GM19467 (cell line): ENCODE measurements at regions not wholly inside any gene's neighbourhood (a gene's known extent, or its start where the extent isn't known, plus 50 kb on each side); places are given as distances from the start of the nearest gene placed in this dataset.

Experiments used
- ATAC-seq: cut with Tn5 transposase; IDR thresholded peaks from one replicate; pipeline ENCODE4 v1.9.1; 2021; ENCODE audit warnings: mild to moderate bottlenecking, moderate library complexity; ENCODE audit not compliant: unreplicated experiment

DNA sequence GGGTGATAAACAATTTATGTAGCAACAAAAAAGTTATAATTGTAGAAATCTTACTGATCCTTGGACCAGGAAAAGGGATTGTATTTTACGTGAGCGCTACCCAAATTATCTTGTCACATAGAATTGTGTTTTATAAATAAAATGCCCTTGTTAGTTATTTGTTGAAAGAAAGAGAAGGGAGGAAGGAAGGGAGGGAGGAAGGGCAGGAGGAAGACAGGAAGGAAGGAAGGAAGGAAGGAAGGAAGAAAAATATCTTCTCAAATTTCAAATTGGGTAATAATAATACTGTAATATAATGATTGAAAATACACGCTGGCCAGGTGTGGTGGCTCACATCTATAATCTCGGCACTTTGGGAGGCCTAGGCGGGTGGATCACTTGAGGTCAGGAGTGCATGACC, 206.2 kb upstream of the TLL1 start:
- no peak for ATAC-seq

- no peak for ATAC-seq
Observed at GRCh38 chr4:165667969-165668368, 205.1 kb upstream of the TLL1 start.

DNA sequence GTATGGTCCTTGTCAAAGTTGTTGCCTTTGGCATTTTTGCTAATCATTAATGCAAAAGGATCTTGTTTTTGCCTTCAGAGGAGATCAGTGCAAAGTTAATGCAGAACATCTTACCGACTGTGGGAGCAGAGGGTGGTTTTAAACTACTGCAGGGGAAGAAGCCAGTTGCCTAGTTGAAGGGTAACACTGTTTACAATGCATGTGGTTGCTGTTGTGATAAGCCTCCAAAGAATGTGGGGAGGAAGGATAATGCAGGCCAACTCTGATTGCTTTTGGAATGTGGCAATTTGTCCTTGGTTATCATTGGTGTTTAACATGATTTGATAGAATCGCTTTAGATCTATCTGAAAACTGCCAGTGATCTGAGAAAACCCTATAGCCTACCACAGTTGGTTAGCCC, 204.3 kb upstream of the TLL1 start:
- no peak for ATAC-seq

DNA sequence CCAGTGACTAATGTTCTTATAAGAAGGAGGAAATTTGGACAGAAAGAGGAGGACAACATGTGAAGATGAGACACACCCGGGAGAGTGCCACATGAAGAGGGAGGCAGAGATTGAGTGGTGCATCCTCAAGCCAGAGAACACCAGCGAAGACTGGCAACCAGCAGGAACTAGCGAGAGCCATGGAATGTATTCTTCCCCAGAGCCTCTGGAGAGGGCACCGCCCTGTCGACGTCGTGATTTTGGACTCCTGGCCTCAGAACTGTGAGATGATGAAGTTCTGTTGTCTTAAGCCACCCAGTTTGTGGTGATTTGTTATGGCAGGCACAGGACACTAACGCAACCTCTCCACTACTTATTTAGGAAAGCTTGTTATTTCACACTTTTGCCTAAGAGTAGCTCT, 196.0 kb upstream of the TLL1 start:
- ATAC-seq: no peak

- no peak for ATAC-seq
Observed at GRCh38 chr4:165678236-165678935, 194.7 kb upstream of the TLL1 start.

GRCh38 chr4:165678936-165679325, 194.1 kb upstream of the TLL1 start:
- no peak for ATAC-seq

DNA sequence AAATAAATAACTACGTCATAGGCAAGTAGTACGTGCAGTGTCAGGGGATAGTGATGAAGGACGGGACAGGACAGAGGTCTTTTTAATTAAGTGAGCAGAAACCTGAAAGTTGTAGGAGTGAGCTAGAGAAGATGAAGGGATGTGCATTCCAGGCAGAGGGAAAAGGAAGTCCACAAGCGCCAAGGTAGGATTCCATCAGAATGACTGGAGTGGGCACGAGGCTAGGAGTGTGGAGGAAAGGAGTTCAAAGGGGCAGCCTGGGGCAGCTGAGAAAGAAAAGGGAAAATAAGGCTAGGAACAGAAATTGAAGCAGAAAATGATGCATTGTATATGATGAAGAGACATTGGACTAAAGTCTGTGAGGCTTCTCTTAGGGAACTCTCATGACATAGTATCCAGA, 192.2 kb upstream of the TLL1 start:
- no peak for ATAC-seq

- no peak for ATAC-seq
Observed at GRCh38 chr4:165682611-165683010, 190.4 kb upstream of the TLL1 start.

DNA sequence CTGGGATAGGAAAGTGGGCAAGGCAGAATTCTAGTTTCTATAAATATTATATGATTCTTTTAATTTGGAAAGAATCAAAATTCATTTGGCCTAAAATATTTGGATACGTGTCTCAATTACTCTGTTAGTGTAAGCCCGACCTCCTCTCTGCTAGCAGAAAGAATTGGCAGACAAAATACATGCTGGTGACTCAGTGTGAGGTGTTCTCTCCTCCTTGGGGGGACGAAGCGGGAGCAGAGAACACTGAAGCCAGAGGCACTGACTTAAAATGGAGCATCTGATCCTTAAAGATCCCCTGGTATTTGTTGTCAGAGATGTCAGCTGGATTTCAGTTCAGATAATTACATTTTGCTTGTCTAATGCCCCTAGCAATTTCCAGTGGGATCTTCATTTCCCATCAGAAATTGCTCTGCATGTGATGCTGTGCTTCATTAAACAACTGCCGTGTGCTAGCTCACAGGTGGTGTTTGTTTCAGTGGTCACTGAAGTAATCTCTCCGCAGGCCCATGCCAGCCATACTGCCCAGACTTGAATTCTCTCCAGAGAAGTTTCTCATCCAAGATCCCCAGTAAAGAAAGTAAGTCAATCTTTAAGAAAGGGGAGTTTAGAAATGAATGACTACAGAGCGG, 188.7 kb upstream of the TLL1 start:
- ATAC-seq: no peak

DNA sequence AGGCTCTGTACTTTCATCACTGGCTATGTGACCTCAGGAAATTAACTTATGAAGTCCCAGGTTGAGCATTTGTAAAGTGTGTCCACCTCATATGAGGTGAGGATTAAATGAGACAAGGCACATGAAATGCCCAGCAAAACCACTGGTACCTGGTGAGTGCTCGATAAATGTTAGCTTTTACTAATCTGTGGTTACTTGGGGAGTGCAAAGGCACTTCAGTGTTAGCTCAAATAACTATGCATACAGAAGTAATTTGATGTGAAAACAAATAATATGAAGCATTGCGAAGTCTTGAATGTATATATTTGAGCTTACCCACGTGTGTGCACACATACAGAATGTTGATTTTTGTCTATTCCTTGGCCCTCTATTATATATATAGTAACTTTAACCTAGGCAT, 186.3 kb upstream of the TLL1 start:
- no peak for ATAC-seq

DNA sequence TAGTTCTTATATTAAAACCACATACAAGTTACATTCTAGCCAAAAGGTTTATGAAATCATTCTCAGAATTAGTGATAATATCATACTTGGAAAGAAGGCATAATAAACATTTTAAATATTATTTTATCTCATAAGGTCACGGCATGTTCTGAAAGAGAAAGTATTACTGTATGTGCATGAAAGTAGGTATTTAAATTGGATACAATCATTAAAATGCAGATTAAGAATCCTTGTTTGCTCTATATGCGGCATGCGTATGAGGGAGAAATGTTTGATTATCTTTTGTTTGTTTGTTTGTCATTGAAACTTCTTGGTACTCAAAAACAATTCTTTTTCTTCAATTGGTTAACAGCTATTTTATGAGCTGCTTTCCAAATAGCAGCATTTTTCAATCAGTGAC, 183.9 kb upstream of the TLL1 start:
- no peak for ATAC-seq

GRCh38 chr4:165692082-165692481, 181.0 kb upstream of the TLL1 start:
- no peak for ATAC-seq

DNA sequence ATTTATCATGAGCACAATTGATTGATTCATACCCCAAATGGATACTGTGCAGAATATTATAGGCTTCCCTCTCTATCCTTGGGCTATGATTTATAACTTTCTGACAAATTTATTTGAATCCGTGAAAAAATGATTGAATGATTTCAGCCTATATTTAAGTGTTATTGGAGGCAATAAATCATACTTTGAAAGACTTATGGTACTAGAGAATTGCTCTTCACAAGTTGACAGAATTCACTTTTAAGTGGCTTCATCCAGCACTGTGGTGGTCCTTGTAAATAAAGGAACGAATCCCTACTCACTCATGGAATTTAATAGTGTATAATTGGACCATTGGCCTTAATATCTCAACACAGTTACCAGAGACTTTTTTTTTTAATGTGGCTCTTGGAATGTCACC, 174.8 kb upstream of the TLL1 start:
- no peak for ATAC-seq

- ATAC-seq: no peak
Observed at GRCh38 chr4:165699055-165699454, 174.0 kb upstream of the TLL1 start.

GRCh38 chr4:165700855-165701254, 172.2 kb upstream of the TLL1 start:
- ATAC-seq: no peak

GRCh38 chr4:165707128-165707527, 165.9 kb upstream of the TLL1 start:
- no peak for ATAC-seq

- ATAC-seq: no peak
Observed at GRCh38 chr4:165709516-165709915, 163.5 kb upstream of the TLL1 start.

GRCh38 chr4:165709973-165710526, 163.0 kb upstream of the TLL1 start:
- no peak for ATAC-seq

GRCh38 chr4:165711436-165711835, 161.6 kb upstream of the TLL1 start:
- no peak for ATAC-seq

GRCh38 chr4:165711912-165712311, 161.1 kb upstream of the TLL1 start:
- no peak for ATAC-seq

GRCh38 chr4:165714650-165715049, 158.4 kb upstream of the TLL1 start:
- ATAC-seq: no peak

DNA sequence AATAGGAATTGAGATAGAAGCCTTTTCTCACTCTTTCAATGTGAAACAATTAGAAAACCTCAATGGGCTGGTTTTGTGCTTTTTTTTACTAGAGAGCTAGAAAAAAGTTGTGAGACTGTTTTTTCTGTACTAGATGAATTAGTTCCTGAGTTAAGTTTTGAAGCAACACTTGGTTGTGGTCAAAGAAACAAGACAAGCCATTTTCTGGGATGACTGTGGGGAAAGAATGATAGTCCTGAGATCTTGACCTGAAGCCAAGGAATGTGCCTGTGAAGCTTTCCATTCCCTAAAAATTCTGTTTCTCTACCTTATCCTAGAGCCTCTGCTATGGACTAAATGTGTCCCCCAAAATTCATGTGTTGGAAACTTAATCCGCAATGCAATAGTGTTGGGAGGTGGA, 157.8 kb upstream of the TLL1 start:
- no peak for ATAC-seq

- ATAC-seq: no peak
Observed at GRCh38 chr4:165715989-165716388, 157.0 kb upstream of the TLL1 start.
